Glomerular visceral epithelial cell (primary cell): ENCODE measurements at regions not wholly inside any gene's neighbourhood (a gene's known extent, or its start where the extent isn't known, plus 50 kb on each side); places are given as distances from the start of the nearest gene placed in this dataset.

Experiments
- DNase-seq: peaks from one replicate; pipeline ENCODE4 v3.0.0-alpha.2; 2016; ENCODE audit errors: extremely low spot score

- DNase-seq: no peak
These were observed 1449.8 kb upstream of the MIR17HG start for GRCh38 chr13:89897681-89898080.

DNA sequence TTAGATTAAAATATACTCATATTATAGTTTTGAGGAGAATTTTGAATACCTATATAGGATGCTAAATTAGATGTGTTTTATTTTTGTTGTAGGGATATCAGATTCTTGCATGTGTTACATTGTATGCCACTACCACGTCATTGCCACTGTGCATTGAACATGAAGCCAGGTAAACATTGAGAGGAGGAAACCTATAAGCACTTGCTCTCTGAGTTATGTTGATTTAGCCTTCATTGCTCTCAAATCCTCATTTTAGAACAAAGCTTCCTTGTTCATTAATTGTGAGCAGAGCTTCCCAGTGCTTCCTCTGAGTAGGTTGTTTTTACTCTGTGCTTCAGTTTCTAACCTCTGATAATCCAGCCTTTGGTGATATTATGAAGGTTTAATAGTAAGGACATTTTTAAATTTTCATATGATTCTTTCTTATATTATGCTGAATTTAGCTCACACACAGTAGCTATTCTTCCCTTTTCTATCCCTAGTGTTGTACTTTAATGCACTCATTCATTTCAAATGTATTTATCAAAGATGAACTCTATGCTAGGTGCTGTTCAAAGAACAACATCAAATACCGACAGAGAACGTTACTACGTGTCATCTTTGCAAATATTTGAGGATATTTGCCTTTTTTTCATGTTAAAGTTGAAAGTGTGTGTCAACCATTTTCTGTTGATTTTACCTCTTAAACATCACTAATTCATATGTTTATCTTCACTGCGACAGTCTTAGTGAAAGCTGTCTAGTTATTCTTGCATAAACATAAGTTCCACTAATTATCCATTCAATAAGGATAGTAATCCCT is 1448.0 kb upstream of the MIR17HG start:
- DNase-seq: no peak

GRCh38 chr13:89900104-89900765 is 1447.3 kb upstream of the MIR17HG start:
- DNase-seq: no peak

DNA sequence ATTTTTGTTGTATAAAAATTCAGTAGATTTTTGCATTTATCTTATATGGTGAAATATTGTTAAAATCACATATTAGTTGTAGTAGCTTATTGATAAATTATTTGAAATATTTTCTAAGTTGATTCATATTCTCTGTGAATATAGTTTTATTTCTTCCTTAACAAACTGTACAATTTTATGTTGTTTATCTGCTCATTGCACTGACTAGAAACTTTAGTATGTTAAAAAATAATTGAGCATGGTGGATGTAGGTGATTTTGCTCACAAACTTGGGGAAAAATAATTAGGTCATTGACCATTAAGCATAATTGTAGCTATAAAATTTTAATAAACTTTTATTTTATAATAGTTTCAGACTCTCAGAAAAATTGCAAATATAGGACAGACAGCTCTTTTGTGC is 1445.3 kb upstream of the MIR17HG start:
- DNase-seq: no peak

- no peak for DNase-seq
These were observed 1444.4 kb upstream of the MIR17HG start for GRCh38 chr13:89903115-89903514.

DNA sequence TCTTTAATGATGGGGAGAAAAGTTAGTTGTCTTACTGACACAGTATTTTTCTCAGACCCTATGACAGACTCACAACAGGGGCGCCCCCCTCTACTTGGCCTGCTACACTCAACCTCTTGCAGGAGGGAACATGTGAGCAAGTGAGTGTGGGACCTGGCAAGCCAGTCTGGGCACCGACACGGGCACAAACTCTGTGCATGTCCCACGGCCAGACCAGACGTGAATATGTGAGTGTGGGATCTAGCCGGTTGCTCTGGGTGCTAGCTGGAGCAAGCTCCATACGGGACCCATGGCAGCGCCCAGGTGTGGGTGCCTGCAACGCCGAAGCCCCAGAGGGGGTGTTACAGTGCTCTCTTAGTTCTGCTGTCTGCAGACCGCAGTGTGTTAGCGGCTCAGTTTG is 1437.3 kb upstream of the MIR17HG start:
- DNase-seq: no peak

DNA sequence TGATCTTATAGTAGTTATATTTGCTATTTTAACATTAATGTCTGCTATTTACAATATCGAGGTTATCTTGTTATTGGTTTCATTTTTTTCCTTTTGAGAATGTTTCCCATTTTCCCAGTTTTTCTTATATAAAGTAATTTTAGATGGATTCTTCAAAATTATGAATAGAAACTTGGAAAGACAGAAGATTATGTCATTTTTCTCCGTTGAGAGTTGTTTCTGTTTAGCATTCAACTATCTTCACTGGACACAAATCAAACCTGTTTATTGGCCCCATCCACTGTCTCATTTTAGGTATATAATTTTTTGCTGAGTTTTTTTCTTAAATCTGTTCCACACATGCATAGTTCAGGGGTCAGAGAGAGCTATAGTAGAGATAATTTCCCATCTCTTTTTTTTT is 1430.9 kb upstream of the MIR17HG start:
- no peak for DNase-seq

DNA sequence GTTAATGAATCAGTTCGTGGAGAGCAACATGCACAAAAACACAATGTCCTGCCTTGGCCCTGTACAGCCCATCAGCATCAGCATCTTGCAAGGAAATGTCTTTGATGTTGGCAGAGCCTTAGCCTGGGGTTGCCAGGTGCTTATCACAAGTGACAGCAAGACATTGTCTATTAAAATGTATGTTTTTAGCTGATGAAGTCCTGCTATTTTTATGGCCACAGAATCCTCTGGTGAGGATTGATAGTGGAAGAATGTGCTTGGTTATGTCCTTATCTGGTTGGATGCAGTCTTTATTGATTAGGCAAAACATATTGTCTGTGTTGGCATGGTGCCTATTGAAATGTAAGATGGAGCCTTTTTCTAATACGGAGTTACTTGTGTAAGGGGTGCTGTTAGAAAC is 1427.0 kb upstream of the MIR17HG start:
- DNase-seq: no peak

DNA sequence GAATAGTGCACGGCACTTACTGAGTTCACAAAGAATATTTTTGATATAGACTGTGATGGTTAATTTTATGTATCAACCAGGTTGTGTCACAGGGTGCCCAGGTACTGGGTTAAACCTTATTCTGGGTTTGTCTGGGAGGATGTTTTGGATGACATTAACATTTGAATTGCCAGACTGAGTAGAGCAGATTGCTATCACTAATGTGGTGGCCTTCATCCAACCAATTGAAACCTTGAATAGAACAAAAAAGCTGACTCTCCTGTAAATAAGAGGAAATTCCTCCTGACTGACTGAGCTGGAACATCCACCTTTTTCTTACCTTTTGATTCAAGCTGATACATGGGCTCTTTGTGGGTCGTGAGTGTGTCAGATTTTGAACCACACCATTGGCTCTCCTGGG is 1424.4 kb upstream of the MIR17HG start:
- no peak for DNase-seq

DNA sequence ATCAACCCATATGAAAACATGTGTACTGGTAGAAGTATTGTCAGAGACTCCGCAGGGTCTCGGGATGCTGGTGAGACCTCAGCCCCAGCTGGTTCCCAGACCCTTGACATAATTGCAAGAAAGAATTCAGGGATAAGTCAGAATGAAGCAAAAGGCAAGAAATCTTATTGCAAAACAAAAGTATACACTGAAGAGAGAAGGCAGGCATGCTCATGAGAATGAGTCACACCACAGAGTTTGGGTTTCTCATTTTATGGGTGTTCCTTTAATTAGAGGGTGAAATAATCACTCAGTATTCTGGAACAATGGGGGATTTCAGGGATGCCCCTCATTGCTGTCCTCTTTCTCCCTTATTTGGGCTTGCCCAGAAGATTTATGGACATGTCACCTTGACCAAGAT is 1423.8 kb upstream of the MIR17HG start:
- no peak for DNase-seq

- DNase-seq: peak; percentile 35
These were observed 1422.4 kb upstream of the MIR17HG start for GRCh38 chr13:89925107-89925506.

DNA sequence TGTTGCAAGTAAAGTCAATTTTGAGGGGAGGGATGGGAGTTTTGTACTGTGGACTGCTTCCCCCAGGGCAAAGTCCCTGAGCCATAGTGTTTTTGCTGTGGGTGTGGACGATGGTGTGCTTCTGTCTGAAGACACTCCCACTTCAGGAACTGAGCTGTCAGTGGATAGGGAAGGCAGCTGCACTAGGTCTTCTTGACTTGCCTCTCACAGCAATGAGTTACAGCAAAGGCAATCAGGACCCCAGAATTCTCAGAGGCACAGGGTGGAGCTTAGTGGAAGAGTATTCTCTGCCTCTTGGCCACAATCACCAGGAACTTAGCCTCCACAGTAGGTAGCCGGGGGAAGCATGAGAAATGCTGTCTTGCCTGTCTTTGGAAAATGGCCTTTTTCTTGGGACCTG is 1416.6 kb upstream of the MIR17HG start:
- no peak for DNase-seq

DNA sequence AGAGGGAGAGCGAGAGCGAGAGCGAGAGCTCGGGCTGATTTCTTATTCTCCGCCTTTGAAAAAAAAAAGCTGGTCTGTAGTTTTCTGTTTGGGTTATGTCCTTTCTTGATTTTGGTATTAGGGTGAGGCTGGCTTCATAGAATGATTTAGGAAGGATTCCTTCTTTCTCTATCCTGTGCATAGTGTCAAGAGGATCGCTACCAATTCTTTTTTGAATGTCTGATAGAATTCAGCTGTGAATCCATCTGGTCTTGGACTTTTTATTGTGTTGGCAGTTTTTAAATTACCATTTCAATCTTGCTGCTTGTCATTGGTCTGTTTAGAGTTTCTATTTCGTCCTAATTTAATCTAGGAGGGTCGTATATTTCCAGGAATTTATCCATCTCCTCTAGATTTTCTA is 1414.6 kb upstream of the MIR17HG start:
- DNase-seq: no peak

DNA sequence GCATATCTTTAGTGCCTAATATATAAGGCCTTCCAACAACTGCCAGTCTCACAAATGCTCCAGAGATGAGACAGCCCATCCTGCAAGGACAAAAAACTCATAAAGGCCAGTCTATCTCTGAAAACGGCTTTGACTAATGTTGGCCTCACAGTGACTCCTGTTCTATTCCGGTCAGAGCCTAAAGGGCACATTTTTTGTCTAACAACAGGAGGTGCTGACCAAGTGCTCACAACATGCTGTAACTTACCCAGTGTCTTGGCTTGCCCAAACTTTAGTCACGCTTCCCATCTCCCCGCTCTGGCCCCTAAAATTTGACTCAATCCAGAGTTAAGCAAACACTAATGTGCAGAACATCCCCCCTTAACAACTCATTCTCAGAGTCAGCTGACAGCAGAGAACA is 1411.2 kb upstream of the MIR17HG start:
- no peak for DNase-seq

DNA sequence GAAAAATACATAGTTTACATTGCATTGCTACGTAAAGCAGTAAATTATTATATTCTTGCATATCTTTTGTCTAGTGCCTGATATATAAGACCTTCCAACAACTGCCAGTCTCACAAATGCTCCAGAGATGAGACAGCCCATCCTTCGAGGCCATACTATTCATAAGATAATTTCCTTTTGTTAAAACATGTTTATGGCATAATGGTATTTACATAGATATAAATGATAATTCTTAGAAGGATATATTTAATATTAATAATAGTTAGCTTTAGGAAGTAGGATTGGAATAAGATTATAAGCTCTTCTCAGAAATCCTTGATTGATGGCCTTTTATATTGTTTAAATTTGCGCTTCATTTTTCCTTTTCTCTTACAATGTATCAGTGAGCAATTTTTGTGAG is 1410.1 kb upstream of the MIR17HG start:
- no peak for DNase-seq

DNA sequence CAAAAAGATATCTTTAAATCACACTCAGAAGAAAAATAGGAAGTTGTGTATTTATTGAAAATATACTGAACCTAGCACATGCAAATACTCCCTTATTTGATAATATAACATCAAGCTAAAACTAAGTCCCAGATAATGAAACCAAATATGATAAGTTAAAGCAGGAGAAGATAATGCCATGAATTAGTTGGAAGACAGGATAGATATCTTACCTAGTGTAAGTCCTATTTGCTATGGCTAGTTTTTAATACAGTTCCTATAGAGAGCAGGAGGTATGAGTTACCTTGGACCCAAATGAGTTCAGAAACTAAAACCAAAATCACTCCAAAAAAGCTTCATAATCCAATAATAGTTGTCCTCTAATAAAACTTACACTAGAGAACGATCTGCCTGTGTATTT is 1407.1 kb upstream of the MIR17HG start:
- DNase-seq: no peak

DNA sequence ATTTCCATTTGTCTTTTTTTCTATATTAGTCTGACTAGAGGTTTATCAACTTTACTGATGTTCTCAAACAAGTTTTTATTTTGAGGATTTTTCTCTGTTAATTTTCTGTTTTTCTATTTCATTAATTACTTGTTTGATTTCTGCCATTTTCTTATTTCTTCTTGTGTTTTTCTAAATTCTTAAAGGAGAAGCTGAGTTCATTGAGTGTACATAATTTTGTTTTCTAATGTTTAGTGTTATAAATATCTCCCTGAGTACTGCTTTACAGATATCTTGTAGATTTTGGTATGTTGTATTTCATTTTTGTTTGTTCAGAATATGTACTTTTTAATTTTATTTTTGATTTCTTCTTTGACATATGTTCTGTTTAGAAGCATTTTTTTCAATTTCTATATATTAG is 1404.3 kb upstream of the MIR17HG start:
- DNase-seq: no peak

GRCh38 chr13:89950225-89950624 is 1397.3 kb upstream of the MIR17HG start:
- DNase-seq: no peak

GRCh38 chr13:89951341-89951740 is 1396.1 kb upstream of the MIR17HG start:
- no peak for DNase-seq

DNA sequence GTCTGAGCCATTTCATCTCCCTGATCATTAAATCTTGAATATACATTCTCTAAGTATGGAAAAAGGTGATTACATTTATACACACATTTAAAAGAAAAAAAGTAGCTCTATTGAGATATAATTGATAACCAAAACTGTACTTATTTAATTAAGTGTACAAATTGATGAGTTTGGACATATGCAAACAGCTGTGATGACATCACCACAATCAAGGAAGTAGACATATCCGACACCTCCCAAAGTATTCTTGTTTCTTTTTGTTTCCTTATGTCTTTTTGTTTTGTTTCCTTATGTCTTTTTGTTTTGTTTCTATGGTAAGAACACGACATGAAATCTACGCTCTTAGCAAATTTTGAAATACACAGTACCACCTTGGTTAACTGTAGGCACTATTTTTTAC is 1393.9 kb upstream of the MIR17HG start:
- DNase-seq: no peak

GRCh38 chr13:89955773-89956172 is 1391.7 kb upstream of the MIR17HG start:
- DNase-seq: no peak

- no peak for DNase-seq
These were observed 1388.4 kb upstream of the MIR17HG start for GRCh38 chr13:89959074-89959473.

- no peak for DNase-seq
These were observed 1382.2 kb upstream of the MIR17HG start for GRCh38 chr13:89965252-89965651.

DNA sequence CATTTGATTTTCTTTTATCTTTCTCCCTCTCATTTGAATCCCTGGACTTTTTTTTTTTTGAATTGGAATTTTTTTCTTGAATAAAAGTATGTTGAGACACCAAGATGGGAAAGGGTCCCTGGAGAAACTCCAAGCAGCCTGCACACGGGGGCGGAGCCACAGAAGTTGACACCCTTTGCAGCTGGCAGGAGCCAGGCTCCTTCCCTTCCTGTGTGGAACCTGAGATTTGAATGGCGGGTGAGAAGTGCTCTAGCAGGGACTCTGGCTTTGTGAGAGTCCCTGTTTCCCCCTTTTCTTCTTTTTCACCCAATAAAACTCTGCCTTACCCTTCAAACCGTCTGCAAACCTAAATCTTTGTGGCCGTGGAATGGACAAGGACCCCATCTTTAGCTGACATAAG is 1381.0 kb upstream of the MIR17HG start:
- DNase-seq: no peak
